SK-N-SH (cell line): ENCODE measurements at regions not wholly inside any gene's neighbourhood (a gene's known extent, or its start where the extent isn't known, plus 50 kb on each side); places are given as distances from the start of the nearest gene placed in this dataset.

Source experiments
- CTCF ChIA-PET: fragments of 300-600, 350-600 bp; formaldehyde crosslinking; extraction: SDS; loops from one replicate; lab custom pipeline; 2021; lab: Yijun Ruan, JAX
- POLR2A ChIA-PET: fragments of 350-600 bp; sonication (Branson Sonifier 250); formaldehyde crosslinking; extraction: SDS; loops from one replicate; lab custom pipeline; 2020; ENCODE audit warnings: antibody characterized with exemption, inconsistent platforms; lab: Yijun Ruan, JAX
- DNase-seq: peaks from one replicate; pipeline ENCODE4 v3.0.0; 2012
- H2AFZ ChIP-seq: fragments of 200-600 bp; sonication (generic); 2 replicates; pipeline ENCODE4 v1.8.1; 2016; ENCODE audit warnings: antibody characterized with exemption, mild to moderate bottlenecking, low read depth
- H3F3A ChIP-seq: fragments of 200-600 bp; sonication (generic); replicated peaks from 2 replicates; pipeline ENCODE3; 2016; ENCODE audit warnings: antibody characterized with exemption, mild to moderate bottlenecking; ENCODE audit not compliant: insufficient read depth
- H3K27ac ChIP-seq, 2 experiments: fragments of 200-500 bp in 1 of 2; fragments of 200-600 bp in 1 of 2; sonication (Bioruptor generic) in 1 of 2; sonication (generic), shearing (Covaris generic) in 1 of 2; 2 replicates each; pipeline versions ENCODE4 v1.5.1 to v1.6.1; 2014 to 2016; ENCODE audit warnings: low read depth in 2 of 2, inconsistent platforms in 1 of 2, low read length in 1 of 2, mild to moderate bottlenecking in 1 of 2, mixed read lengths in 1 of 2
- H3K27me3 ChIP-seq: fragments of 200-600 bp; sonication (generic), shearing (Covaris generic); 2 replicates; pipeline ENCODE4 v1.6.1; 2016; ENCODE audit warnings: mixed run types; ENCODE audit not compliant: insufficient read depth
- H3K36me3 ChIP-seq, 2 experiments: fragments of 200-500 bp in 1 of 2; fragments of 200-600 bp in 1 of 2; sonication (Bioruptor generic) in 1 of 2; sonication (generic) in 1 of 2; replicated peaks in 1 of 2; 2 replicates each; pipeline versions ENCODE3 to v1.5.1; 2014 to 2016; ENCODE audit warnings: low read length in 1 of 2, mild to moderate bottlenecking in 1 of 2; ENCODE audit not compliant: insufficient read depth in 2 of 2, control insufficient read depth in 1 of 2
- H3K4me1 ChIP-seq, 2 experiments: fragments of 200-500 bp in 1 of 2; fragments of 200-600 bp in 1 of 2; sonication (Bioruptor generic) in 1 of 2; sonication (generic), shearing (Covaris generic) in 1 of 2; 2 replicates each; pipeline versions ENCODE4 v1.5.1 to v1.6.1; 2014 to 2016; ENCODE audit warnings: low read depth in 1 of 2, low read length in 1 of 2, mixed run types in 1 of 2; ENCODE audit not compliant: insufficient read depth in 2 of 2, control insufficient read depth in 1 of 2
- H3K4me2 ChIP-seq: fragments of 200-600 bp; sonication (generic), shearing (Covaris generic); 2 replicates; pipeline ENCODE4 v1.6.1; 2017; ENCODE audit warnings: mixed run types
- H3K4me3 ChIP-seq, 2 experiments: fragments of 200-500 bp in 1 of 2; fragments of 200-600 bp in 1 of 2; sonication (Bioruptor generic) in 1 of 2; sonication (generic), shearing (Covaris generic) in 1 of 2; 2 replicates each; pipeline versions ENCODE4 v1.5.1 to v1.8.1; 2014 to 2016; ENCODE audit warnings: low read depth in 2 of 2, inconsistent platforms in 1 of 2, low read length in 1 of 2, mild to moderate bottlenecking in 1 of 2, mixed read lengths in 1 of 2, moderate library complexity in 1 of 2
- H3K79me2 ChIP-seq: fragments of 200-600 bp; sonication (generic); 2 replicates; pipeline ENCODE4 v1.8.1; 2017; ENCODE audit warnings: mild to moderate bottlenecking; ENCODE audit not compliant: insufficient read depth
- H3K9ac ChIP-seq: fragments of 200-600 bp; sonication (generic); 2 replicates; pipeline ENCODE4 v1.6.1; 2017; ENCODE audit warnings: mixed run types
- H3K9me2 ChIP-seq: fragments of 200-600 bp; sonication (generic); 2 replicates; pipeline ENCODE4 v1.6.1; 2017; ENCODE audit warnings: mixed run types
- H3K9me3 ChIP-seq: fragments of 200-600 bp; sonication (generic); 2 replicates; pipeline ENCODE4 v1.6.1; 2017; ENCODE audit warnings: mixed run types, mild to moderate bottlenecking, moderate library complexity
- H4K20me1 ChIP-seq: fragments of 200-600 bp; sonication (generic); 2 replicates; pipeline ENCODE4 v1.6.1; 2017; ENCODE audit warnings: mild to moderate bottlenecking, mixed run types; ENCODE audit not compliant: insufficient read depth
- CHD2 ChIP-seq: fragments of 150-350 bp; IDR thresholded peaks from 2 replicates; pipeline ENCODE4 v1.6.1; 2018; ENCODE audit warnings: low read length; ENCODE audit not compliant: partially characterized antibody
- NFIC ChIP-seq: IDR thresholded peaks from 2 replicates; pipeline ENCODE4 v1.4.0; 2012; ENCODE audit warnings: borderline replicate concordance
- PBX3 ChIP-seq: IDR thresholded peaks from 2 replicates; pipeline ENCODE4; 2012
- POLR2AphosphoS5 ChIP-seq: IDR thresholded peaks from 2 replicates; pipeline ENCODE4 v1.6.1; 2012; ENCODE audit warnings: low read depth, low read length
- SIN3A ChIP-seq: IDR thresholded peaks from 2 replicates; pipeline ENCODE4 v1.6.1; 2012; ENCODE audit warnings: low read depth, mild to moderate bottlenecking, low read length, moderate library complexity, borderline replicate concordance
- SMC3 ChIP-seq: IDR thresholded peaks from 2 replicates; pipeline ENCODE4 v1.6.1; 2012; ENCODE audit warnings: low read depth, low read length, improper control_type of control experiment
- TAF1 ChIP-seq: IDR thresholded peaks from 2 replicates; pipeline ENCODE4 v1.6.1; 2012; ENCODE audit warnings: low read depth, mild to moderate bottlenecking, low read length, moderate library complexity, borderline replicate concordance
- YY1 ChIP-seq: IDR thresholded peaks from 2 replicates; pipeline ENCODE4 v1.4.0; 2012; ENCODE audit warnings: low read depth, mild to moderate bottlenecking
- WGBS: methylation state at CpG from one replicate; pipeline ENCODE4 v1.1.6; 2017; ENCODE audit warnings: low lambda C conversion rate; 5-methylcytosine and 5-hydroxymethylcytosine counted together
- TF ChIP-seq, protein P1 (sequence below): fragments of 200-600 bp; sonication (generic); IDR thresholded peaks from 2 replicates; pipeline ENCODE4 v1.6.1; 2017; ENCODE audit warnings: antibody characterized with exemption, mild to moderate bottlenecking, moderate library complexity
- TF ChIP-seq, protein P2 (sequence below): IDR thresholded peaks from 2 replicates; pipeline ENCODE4 v1.4.0; 2012; ENCODE audit warnings: low read depth, borderline replicate concordance

DNA sequence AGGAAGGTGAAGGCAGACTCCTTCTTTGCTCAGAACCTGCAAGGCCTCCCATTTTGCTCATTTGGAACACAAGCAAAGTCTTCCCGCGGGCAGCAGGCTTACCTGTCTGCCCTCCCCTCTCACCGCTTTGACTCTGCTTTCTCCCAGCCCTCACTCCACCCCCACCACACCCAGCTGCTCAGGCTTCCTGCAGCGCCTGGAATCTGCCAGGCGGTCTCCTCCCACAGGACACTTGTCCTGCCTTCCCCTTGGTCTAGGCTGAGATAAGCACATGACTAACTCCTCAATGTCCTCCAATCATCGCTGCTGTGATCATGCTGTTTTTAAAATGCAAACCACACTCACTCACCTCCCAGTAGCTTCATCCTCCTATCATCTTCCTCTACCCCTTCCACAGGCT lies 430.0 kb downstream of the ZNF516 start:
- Histone ChIP-seq H3K4me2 (no peak overlapping the region), H3K4me3 (no peak overlapping the region), H4K20me1 (no peaks in the 10 kb centered on the region), H3K4me1 (no peaks in the 10 kb centered on the region), H3F3A (no peaks in the 10 kb centered on the region), H3K79me2 (no peaks in the 10 kb centered on the region), H3K9ac (no peak overlapping the region), H3K36me3 (no peaks in the 10 kb centered on the region), H3K9me2 (no peaks in the 10 kb centered on the region), H2AFZ (no peak overlapping the region), H3K9me3 (no peaks in the 10 kb centered on the region), H3K27ac (no peak overlapping the region), H3K27me3 (no peaks in the 10 kb centered on the region)
- ChIA-PET POLR2A (no interaction called here), CTCF (no interaction called here)
- no peak for DNase-seq
- 28% methylated on average over 6 of the region's 6 CpGs for WGBS
- TF ChIP-seq CHD2 (no peak), SIN3A (no peak)

DNA sequence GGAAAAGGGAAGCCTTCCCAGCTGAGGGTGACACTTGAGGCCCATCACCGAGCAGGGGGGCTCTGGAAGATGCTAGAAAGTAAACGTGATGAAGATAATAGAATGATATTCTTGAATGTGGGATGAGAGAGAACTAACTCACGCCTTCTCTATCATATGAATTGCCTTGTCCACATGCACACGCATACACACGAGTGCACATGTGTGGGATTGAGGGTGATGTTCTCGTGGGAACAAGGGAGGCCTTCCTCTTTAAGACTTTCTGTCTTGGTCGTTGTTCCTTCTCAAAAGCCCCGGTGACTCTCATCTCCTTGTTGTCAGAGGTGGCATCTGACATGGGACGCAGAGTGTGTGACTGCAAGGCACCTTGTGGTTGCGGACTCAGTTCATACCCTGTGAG lies 436.9 kb downstream of the ZNF516 start:
- Histone ChIP-seq H3K9me3 (0 out of 2 replicates have a peak, but pooled peaks cover 4% of the 10 kb centered on the region), H3K9me2 (no peaks in the 10 kb centered on the region), H3K4me3 (no peak overlapping the region), H3K4me1 (no peaks in the 10 kb centered on the region), H2AFZ (no peak overlapping the region), H4K20me1 (no peaks in the 10 kb centered on the region), H3K9ac (no peak overlapping the region), H3K4me2 (no peak overlapping the region), H3F3A (no peaks in the 10 kb centered on the region), H3K27me3 (no peaks in the 10 kb centered on the region), H3K27ac (no peak overlapping the region), H3K79me2 (no peaks in the 10 kb centered on the region), H3K36me3 (no peaks in the 10 kb centered on the region)
- no peak for DNase-seq
- POLR2A ChIA-PET: no interaction called here
- CTCF ChIA-PET: no interaction called here
- TF ChIP-seq, protein P1, sequence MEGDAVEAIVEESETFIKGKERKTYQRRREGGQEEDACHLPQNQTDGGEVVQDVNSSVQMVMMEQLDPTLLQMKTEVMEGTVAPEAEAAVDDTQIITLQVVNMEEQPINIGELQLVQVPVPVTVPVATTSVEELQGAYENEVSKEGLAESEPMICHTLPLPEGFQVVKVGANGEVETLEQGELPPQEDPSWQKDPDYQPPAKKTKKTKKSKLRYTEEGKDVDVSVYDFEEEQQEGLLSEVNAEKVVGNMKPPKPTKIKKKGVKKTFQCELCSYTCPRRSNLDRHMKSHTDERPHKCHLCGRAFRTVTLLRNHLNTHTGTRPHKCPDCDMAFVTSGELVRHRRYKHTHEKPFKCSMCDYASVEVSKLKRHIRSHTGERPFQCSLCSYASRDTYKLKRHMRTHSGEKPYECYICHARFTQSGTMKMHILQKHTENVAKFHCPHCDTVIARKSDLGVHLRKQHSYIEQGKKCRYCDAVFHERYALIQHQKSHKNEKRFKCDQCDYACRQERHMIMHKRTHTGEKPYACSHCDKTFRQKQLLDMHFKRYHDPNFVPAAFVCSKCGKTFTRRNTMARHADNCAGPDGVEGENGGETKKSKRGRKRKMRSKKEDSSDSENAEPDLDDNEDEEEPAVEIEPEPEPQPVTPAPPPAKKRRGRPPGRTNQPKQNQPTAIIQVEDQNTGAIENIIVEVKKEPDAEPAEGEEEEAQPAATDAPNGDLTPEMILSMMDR: no peak
- TF ChIP-seq SMC3: no peak
- no peak for TF ChIP-seq POLR2AphosphoS5
- no peak for TF ChIP-seq PBX3
- no peak for TF ChIP-seq YY1
- WGBS: 29% methylated on average over 10 of the region's 10 CpGs

DNA sequence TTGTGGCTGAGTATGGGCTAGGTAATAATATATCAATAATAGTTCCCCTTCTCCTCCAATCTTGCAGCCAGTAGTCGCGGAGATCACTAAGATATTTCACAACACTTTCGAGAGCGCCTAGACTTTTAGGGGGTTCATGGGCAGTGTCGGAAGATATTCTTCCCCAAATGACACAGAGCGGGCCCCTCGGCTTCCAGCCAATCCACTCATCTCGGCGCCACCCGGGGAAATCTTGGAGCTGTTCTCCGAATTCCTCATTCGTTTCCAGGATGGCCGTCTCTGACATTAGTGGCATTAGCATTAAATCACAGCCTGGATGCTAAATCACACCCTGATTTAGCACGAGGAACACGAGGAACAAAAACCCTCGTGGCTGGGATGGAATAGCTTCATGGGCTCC lies 437.7 kb downstream of the ZNF516 start:
- H3K79me2 ChIP-seq: no peaks in the 10 kb centered on the region
- 0 out of 2 replicates have a peak, but pooled peaks cover 4% of the 10 kb centered on the region for H3K9me3 ChIP-seq
- H3K4me1 ChIP-seq: no peaks in the 10 kb centered on the region
- no peak overlapping the region for H2AFZ ChIP-seq
- no peak overlapping the region for H3K4me3 ChIP-seq
- 42% methylated on average over 16 of the region's 16 CpGs for whole genome bisulfite sequencing
- CTCF ChIA-PET: no interaction called here
- POLR2A ChIA-PET: no interaction called here
- no peak overlapping the region for H3K4me2 ChIP-seq
- H3K27ac ChIP-seq: no peak overlapping the region
- no peaks in the 10 kb centered on the region for H4K20me1 ChIP-seq
- no peaks in the 10 kb centered on the region for H3F3A ChIP-seq
- no peak overlapping the region for H3K9ac ChIP-seq
- no peaks in the 10 kb centered on the region for H3K27me3 ChIP-seq
- no peaks in the 10 kb centered on the region for H3K36me3 ChIP-seq
- no peak for DNase-seq
- H3K9me2 ChIP-seq: no peaks in the 10 kb centered on the region
- TF ChIP-seq NFIC (no peak), YY1 (no peak), SIN3A (no peak), TAF1 (no peak)
- TF ChIP-seq, protein P2, sequence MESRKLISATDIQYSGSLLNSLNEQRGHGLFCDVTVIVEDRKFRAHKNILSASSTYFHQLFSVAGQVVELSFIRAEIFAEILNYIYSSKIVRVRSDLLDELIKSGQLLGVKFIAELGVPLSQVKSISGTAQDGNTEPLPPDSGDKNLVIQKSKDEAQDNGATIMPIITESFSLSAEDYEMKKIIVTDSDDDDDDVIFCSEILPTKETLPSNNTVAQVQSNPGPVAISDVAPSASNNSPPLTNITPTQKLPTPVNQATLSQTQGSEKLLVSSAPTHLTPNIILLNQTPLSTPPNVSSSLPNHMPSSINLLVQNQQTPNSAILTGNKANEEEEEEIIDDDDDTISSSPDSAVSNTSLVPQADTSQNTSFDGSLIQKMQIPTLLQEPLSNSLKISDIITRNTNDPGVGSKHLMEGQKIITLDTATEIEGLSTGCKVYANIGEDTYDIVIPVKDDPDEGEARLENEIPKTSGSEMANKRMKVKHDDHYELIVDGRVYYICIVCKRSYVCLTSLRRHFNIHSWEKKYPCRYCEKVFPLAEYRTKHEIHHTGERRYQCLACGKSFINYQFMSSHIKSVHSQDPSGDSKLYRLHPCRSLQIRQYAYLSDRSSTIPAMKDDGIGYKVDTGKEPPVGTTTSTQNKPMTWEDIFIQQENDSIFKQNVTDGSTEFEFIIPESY: no peak
- TF ChIP-seq, all 33 proteins: peak for 0
